HG03469 (cell line): ENCODE measurements at regions not wholly inside any gene's neighbourhood (a gene's known extent, or its start where the extent isn't known, plus 50 kb on each side); places are given as distances from the start of the nearest gene placed in this dataset.
"Not testable (repeated sequence)": the region's sequence is repeated elsewhere in the genome, so short reads cannot be mapped to it uniquely, and the experiment has no call there.

Source experiments
- ATAC-seq: cut with Tn5 transposase; IDR thresholded peaks from one replicate; pipeline ENCODE4 v1.9.1; 2021; ENCODE audit warnings: mild to moderate bottlenecking, moderate library complexity, moderate number of reproducible peaks; ENCODE audit not compliant: unreplicated experiment

DNA sequence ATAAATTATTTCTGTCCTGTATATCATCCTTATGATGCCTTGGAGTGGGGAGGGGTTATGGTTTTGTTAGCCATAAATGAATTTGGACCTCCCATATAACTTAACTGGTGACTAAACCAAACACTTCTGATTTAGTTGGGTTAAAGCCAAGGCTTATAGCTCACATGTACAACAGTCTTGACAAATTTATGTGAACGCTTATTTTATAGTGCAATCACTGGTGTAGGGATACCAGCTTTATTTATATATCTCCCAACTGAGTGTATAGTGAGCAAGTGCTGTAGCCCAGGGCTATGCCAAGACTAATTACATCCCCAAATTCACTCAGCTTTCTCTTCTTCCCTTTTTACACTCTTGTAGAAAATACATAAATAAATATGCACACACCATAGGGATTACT, 956.2 kb downstream of the SORCS3 start:
- ATAC-seq: no peak

GRCh38 chr10:105596749-105597148, 955.7 kb downstream of the SORCS3 start:
- ATAC-seq: no peak

DNA sequence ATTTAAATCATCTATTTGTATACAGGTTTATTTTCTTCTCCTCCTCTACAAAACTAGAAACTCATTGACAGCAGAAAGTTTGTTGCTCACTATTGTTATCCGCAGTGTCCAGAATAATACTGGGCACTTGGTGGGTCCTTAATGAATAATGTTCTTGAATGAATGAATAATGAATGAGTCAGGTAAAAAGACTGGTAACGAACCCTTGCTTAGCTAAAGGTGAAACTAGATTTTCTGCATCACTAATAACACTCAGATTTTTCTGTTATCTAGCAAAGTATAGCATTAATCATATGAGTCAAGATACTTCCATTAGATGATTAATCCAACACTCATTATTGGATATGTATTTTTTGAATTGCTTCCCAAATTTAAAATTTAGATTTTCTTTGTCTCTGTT, 953.2 kb downstream of the SORCS3 start:
- ATAC-seq: no peak

- ATAC-seq: no peak
Observed at GRCh38 chr10:105592468-105592867, 951.4 kb downstream of the SORCS3 start.

- no peak for ATAC-seq
Observed at GRCh38 chr10:105586451-105587098, 945.5 kb downstream of the SORCS3 start.

DNA sequence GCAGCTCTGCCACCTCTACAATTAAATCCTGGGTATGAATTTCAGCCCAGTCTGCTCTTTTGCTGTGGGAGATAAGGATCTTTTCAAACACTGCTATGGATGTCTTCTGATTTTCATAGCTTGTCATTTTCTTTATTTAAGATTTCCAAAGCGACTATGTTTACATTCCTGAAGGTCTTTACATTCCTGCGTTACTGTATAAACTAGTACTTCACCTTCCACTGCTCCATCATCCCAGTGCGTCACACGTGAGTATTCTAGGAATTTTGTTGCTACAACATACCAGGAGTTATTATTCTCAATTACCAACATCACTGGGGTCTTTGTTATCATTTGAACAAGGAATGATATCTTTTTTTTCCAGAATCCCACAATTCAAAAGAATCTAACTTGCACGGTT, 944.7 kb downstream of the SORCS3 start:
- ATAC-seq: no peak

DNA sequence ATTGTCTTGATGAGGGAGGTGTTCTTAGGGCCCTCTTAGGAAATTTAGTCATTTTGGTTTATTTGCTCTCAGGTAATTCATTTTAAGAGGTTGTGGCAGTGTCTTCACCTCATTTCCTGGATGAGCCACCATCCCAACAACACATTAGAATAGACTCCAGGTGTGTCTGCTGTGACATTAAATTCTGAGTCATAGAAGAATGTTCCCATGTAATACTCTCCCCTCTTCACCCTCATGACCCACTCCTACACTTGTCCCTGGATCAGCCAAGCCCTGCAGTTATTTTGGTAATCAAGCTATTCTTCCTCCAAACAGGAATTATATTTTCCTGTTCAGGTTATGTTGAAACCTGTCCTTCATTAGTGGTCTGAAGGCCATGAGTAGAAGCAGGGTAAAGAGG, 944.1 kb downstream of the SORCS3 start:
- ATAC-seq: no peak

DNA sequence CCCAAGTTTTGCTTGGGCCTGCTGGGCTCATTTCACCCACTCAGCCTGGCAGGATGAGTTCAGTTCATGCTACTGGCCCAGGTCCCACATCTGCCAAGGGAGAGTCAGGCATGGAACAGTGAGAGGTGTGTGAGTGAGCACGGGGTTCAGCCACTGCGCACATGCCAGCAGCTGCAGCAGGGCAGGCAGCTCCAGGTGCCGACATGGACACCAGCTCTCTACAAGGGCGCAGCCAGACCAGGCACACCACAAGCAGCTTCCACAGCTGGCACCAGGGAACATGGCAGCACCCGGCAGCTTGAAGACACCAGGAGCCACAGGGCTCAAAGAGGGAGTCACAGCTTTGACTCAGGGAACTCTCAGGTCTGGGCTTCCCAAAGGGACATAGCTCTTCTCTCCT, 938.0 kb downstream of the SORCS3 start:
- no peak for ATAC-seq

- no peak for ATAC-seq
Observed at GRCh38 chr10:105577865-105578607, 936.9 kb downstream of the SORCS3 start.

- no peak for ATAC-seq
Observed at GRCh38 chr10:105559333-105560097, 918.4 kb downstream of the SORCS3 start.

GRCh38 chr10:105550453-105550852, 909.4 kb downstream of the SORCS3 start:
- not testable (repeated sequence) for ATAC-seq

GRCh38 chr10:105549731-105550130, 908.6 kb downstream of the SORCS3 start:
- no peak for ATAC-seq

GRCh38 chr10:105545101-105545500, 904.0 kb downstream of the SORCS3 start:
- no peak for ATAC-seq

- ATAC-seq: no peak
Observed at GRCh38 chr10:105540381-105540780, 899.3 kb downstream of the SORCS3 start.

- ATAC-seq: no peak
Observed at GRCh38 chr10:105538874-105539273, 897.8 kb downstream of the SORCS3 start.

- ATAC-seq: no peak
Observed at GRCh38 chr10:105535478-105535877, 894.4 kb downstream of the SORCS3 start.

GRCh38 chr10:105534086-105534485, 893.0 kb downstream of the SORCS3 start:
- no peak for ATAC-seq

DNA sequence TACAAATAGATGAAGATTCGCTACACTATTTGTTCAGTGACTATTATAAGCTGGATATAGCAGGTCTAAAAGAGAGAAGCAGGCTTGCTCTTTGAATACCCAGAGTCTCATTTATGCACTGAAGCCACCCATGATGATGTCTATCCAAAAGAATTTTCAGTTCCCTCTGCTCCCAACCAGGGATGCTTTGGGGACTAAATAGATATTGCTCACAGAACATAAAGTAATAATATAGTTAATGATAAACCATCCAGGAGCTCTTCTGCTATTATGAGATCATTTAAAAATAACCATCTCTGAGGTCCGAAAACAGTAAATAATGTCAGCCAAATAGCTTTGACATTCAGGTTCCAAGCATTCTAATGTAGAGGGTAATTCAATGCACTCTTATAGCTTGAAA, 875.4 kb downstream of the SORCS3 start:
- no peak for ATAC-seq

DNA sequence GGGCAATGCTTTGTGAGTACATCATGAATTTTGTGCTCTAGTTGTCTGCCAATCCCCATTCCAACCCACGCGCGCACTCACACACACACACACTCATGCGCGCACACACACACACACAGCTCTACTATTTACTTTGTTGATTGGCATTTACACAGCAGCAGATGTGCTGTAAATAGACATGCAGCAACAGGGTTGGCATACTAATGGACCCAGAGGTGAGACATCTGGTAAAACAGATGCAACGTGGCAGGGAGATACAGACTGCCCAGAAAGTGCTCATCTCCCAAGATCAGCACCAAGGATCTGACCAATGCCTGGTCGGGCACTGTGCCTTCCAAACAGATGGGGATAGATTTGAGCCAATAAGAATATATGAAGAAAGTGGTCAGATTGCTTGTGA, 873.0 kb downstream of the SORCS3 start:
- no peak for ATAC-seq

DNA sequence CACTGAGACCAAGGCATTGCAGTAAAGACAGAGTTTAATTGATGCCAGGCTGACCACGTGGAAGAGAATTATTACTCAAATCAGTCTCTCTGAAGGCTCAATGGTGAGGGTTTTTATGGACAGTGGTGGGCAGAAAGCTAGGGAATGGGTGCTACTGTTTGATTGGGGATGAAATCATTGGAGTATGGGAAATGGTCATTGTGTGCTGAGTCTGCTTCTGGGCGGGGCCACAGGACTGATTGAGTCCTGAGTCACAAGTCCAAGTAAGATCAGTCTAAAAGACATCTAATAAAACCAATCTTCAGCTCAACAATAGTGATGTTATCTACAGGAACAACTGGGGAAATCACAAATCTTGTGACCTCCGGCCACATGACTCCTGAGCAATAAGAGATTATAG, 868.4 kb downstream of the SORCS3 start:
- ATAC-seq: no peak

- no peak for ATAC-seq
Observed at GRCh38 chr10:105506262-105506661, 865.2 kb downstream of the SORCS3 start.

DNA sequence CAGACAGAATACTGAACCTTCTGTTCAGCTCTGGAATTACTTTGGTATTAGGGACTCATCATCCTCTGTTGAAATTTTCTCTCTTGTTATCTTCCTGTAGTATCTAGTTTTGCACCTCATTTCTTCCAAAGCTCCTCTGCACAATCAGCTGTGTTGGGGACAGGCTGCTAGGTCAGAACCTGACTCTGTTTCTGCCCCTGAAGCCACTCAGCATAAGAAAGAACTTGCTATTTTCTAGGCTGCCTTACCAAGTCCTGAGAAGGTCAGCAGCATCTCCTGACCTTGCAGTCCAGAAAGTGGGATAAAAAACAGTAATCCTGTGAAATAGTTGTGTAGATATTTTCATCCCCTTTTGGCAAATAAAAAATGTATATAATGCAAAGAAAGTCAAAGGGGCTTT, 862.6 kb downstream of the SORCS3 start:
- no peak for ATAC-seq
